HL-60 (cell line): ENCODE measurements at regions not wholly inside any gene's neighbourhood (a gene's known extent, or its start where the extent isn't known, plus 50 kb on each side); places are given as distances from the start of the nearest gene placed in this dataset.

ENCODE experiments used
- DNase-seq, 2 experiments: peaks; one replicate each; pipeline ENCODE4 v3.0.0-alpha.2; 2010 to 2020; ENCODE audit warnings: low read depth in 1 of 2, low spot score in 1 of 2
- H3K27ac ChIP-seq: fragments of 250-450 bp; sonication (Bioruptor Pico); replicated peaks from 2 replicates; pipeline ENCODE4 v1.5.1; 2020; ENCODE audit warnings: mild to moderate bottlenecking, moderate library complexity
- H3K27me3 ChIP-seq: fragments of 250-450 bp; sonication (Bioruptor Pico); 2 replicates; pipeline ENCODE4 v1.5.1; 2021; ENCODE audit warnings: mild to moderate bottlenecking, moderate library complexity; ENCODE audit not compliant: insufficient read depth, poor library complexity, severe bottlenecking
- H3K4me3 ChIP-seq: replicated peaks from 2 replicates; pipeline ENCODE4 v1.5.1; 2011; ENCODE audit warnings: mild to moderate bottlenecking, control low read depth, low read length; ENCODE audit not compliant: insufficient read depth
- CTCF ChIP-seq: IDR thresholded peaks from one replicate; pipeline ENCODE4 v1.5.1; 2011; ENCODE audit warnings: low read length, control low read depth, inconsistent platforms; ENCODE audit not compliant: insufficient read depth
- GABPA ChIP-seq: IDR thresholded peaks from 2 replicates; pipeline ENCODE4 v1.6.1; 2012; ENCODE audit warnings: low read depth
- POLR2AphosphoS5 ChIP-seq: IDR thresholded peaks from 2 replicates; pipeline ENCODE4 v1.6.1; 2012; ENCODE audit warnings: low read depth
- SPI1 ChIP-seq: IDR thresholded peaks from 2 replicates; pipeline ENCODE4 v1.6.1; 2012; ENCODE audit warnings: low read depth, mild to moderate bottlenecking, borderline replicate concordance
- TF ChIP-seq, protein P1 (sequence below): IDR thresholded peaks from 2 replicates; pipeline ENCODE4 v1.6.1; 2012; ENCODE audit warnings: low read depth; ENCODE audit not compliant: insufficient replicate concordance

GRCh38 chr4:59841698-59842097 is 1358.4 kb upstream of the ADGRL3 start:
- Histone ChIP-seq H3K27ac (no peak overlapping the region), H3K4me3 (no peak overlapping the region), H3K27me3 (no peaks in the 10 kb centered on the region)
- TF ChIP-seq CTCF (no peak), SPI1 (no peak), GABPA (no peak), POLR2AphosphoS5 (no peak)
- TF ChIP-seq, protein P1, sequence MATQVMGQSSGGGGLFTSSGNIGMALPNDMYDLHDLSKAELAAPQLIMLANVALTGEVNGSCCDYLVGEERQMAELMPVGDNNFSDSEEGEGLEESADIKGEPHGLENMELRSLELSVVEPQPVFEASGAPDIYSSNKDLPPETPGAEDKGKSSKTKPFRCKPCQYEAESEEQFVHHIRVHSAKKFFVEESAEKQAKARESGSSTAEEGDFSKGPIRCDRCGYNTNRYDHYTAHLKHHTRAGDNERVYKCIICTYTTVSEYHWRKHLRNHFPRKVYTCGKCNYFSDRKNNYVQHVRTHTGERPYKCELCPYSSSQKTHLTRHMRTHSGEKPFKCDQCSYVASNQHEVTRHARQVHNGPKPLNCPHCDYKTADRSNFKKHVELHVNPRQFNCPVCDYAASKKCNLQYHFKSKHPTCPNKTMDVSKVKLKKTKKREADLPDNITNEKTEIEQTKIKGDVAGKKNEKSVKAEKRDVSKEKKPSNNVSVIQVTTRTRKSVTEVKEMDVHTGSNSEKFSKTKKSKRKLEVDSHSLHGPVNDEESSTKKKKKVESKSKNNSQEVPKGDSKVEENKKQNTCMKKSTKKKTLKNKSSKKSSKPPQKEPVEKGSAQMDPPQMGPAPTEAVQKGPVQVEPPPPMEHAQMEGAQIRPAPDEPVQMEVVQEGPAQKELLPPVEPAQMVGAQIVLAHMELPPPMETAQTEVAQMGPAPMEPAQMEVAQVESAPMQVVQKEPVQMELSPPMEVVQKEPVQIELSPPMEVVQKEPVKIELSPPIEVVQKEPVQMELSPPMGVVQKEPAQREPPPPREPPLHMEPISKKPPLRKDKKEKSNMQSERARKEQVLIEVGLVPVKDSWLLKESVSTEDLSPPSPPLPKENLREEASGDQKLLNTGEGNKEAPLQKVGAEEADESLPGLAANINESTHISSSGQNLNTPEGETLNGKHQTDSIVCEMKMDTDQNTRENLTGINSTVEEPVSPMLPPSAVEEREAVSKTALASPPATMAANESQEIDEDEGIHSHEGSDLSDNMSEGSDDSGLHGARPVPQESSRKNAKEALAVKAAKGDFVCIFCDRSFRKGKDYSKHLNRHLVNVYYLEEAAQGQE = no peak
- DNase-seq = no peak

DNA sequence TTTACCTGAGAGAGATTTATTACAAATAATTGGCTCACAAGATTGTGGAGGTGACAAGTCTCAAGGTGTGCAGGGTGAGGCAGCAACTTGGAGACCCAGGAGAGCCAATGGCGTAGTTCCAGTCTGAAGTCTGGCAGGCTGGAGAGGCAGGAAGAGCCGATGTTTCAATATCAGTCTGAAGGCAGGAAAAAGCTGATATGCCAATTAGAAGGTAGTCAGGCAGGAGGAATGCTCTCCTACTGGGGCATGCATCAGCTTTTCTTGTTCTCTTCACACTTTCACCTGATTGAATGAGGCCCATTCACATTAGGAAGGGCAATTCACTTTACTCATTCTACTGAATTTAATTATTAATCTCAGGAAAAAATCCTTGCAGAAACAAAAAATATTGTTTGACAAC is 1351.7 kb upstream of the ADGRL3 start:
- H3K27ac ChIP-seq = no peak overlapping the region
- H3K4me3 ChIP-seq = no peak overlapping the region
- no peak for TF ChIP-seq GABPA
- H3K27me3 ChIP-seq = no peaks in the 10 kb centered on the region
- no peak for DNase-seq

GRCh38 chr4:59855630-59856352 is 1344.3 kb upstream of the ADGRL3 start:
- DNase-seq = no peak
- Histone ChIP-seq H3K4me3 (no peak overlapping the region), H3K27ac (no peak overlapping the region), H3K27me3 (no peaks in the 10 kb centered on the region)
- TF ChIP-seq, protein P1 = no peak
- TF ChIP-seq POLR2AphosphoS5 = no peak

- Histone ChIP-seq H3K4me3 (no peak overlapping the region), H3K27ac (no peak overlapping the region), H3K27me3 (no peaks in the 10 kb centered on the region)
- TF ChIP-seq SPI1 = no peak
- TF ChIP-seq, protein P1 = no peak
- TF ChIP-seq CTCF = no peak
- no peak for TF ChIP-seq POLR2AphosphoS5
- TF ChIP-seq GABPA = no peak
- no peak for DNase-seq
Measured at GRCh38 chr4:59869056-59869455, 1331.1 kb upstream of the ADGRL3 start.
